Smooth muscle cell (in vitro differentiated cells): ENCODE measurements at regions not wholly inside any gene's neighbourhood (a gene's known extent, or its start where the extent isn't known, plus 50 kb on each side); places are given as distances from the start of the nearest gene placed in this dataset.
"Not testable (repeated sequence)": the region's sequence is repeated elsewhere in the genome, so short reads cannot be mapped to it uniquely, and the experiment has no call there.

Source experiments
- DNase-seq: peaks from one replicate; lab custom pipeline; 2025; ENCODE audit not compliant: unreplicated experiment; lab: John Stamatoyannopoulos, UW
- H2AFZ ChIP-seq: fragments of 200-600 bp; sonication (generic); 2 replicates; pipeline ENCODE4 v1.6.0; 2016; ENCODE audit warnings: antibody characterized with exemption, low read depth, mild to moderate bottlenecking
- H3F3A ChIP-seq: fragments of 200-600 bp; sonication (generic); 2 replicates; pipeline ENCODE4 v1.6.0; 2017; ENCODE audit warnings: antibody characterized with exemption, low read depth
- H3K27ac ChIP-seq: fragments of 200-600 bp; sonication (generic); 2 replicates; pipeline ENCODE4 v1.5.1; 2016; ENCODE audit warnings: low read depth, mild to moderate bottlenecking
- H3K27me3 ChIP-seq: fragments of 200-600 bp; sonication (generic); 2 replicates; pipeline ENCODE4 v1.6.1; 2016; ENCODE audit warnings: low read depth, mild to moderate bottlenecking
- H3K36me3 ChIP-seq: fragments of 200-600 bp; sonication (generic); 2 replicates; pipeline ENCODE4 v1.5.1; 2016; ENCODE audit warnings: low read depth
- H3K4me1 ChIP-seq: fragments of 200-600 bp; sonication (generic); 2 replicates; pipeline ENCODE4 v1.5.1; 2016; ENCODE audit warnings: low read depth
- H3K4me2 ChIP-seq: fragments of 200-600 bp; sonication (generic); 2 replicates; pipeline ENCODE4 v1.6.0; 2016; ENCODE audit warnings: mild to moderate bottlenecking
- H3K4me3 ChIP-seq: fragments of 200-600 bp; sonication (generic); 2 replicates; pipeline ENCODE4 v1.5.1; 2016; ENCODE audit warnings: mild to moderate bottlenecking
- H3K79me2 ChIP-seq: fragments of 200-600 bp; sonication (generic); 2 replicates; pipeline ENCODE4 v1.6.0; 2016; ENCODE audit warnings: low read depth, mild to moderate bottlenecking
- H3K9ac ChIP-seq: fragments of 200-600 bp; sonication (generic); 2 replicates; pipeline ENCODE4 v1.6.0; 2016; ENCODE audit warnings: low read depth
- H3K9me3 ChIP-seq: fragments of 200-600 bp; sonication (generic); replicated peaks from 2 replicates; pipeline ENCODE4 v1.5.1; 2016; ENCODE audit warnings: low read depth
- H4K20me1 ChIP-seq: fragments of 200-600 bp; sonication (generic); 2 replicates; pipeline ENCODE4 v1.6.0; 2016; ENCODE audit warnings: low read depth
- WGBS: methylation state at CpG from one replicate; pipeline ENCODE4 v1.1.7; 2016; ENCODE audit warnings: low lambda C conversion rate; 5-methylcytosine and 5-hydroxymethylcytosine counted together
- TF ChIP-seq, protein P1 (sequence below): fragments of 200-600 bp; sonication (generic); IDR thresholded peaks from 2 replicates; pipeline ENCODE4 v1.5.1; 2017; ENCODE audit warnings: borderline replicate concordance, mild to moderate bottlenecking, antibody characterized with exemption; ENCODE audit not compliant: insufficient read depth, poor library complexity, severe bottlenecking

DNA sequence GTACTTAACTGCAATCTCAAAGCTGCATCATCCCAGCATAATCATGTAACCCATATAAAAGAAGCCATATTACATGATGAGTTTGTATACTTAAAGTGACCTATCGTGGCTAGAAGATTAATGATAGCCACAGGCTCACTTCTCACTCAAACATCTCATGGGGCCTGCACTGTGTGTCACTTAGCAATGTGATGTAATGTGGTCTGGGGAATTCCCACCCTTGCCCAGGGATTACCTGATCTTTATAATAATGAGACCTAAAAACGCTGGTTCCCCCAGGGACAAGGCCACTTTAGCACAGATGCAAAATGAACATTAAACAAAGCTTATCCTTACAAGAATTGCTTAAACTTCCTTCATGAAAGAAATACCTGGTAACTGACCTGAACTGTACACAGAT is 427.1 kb upstream of the CNTNAP5 start:
- H3F3A ChIP-seq, result no peaks in the 10 kb centered on the region
- TF ChIP-seq, protein P1, sequence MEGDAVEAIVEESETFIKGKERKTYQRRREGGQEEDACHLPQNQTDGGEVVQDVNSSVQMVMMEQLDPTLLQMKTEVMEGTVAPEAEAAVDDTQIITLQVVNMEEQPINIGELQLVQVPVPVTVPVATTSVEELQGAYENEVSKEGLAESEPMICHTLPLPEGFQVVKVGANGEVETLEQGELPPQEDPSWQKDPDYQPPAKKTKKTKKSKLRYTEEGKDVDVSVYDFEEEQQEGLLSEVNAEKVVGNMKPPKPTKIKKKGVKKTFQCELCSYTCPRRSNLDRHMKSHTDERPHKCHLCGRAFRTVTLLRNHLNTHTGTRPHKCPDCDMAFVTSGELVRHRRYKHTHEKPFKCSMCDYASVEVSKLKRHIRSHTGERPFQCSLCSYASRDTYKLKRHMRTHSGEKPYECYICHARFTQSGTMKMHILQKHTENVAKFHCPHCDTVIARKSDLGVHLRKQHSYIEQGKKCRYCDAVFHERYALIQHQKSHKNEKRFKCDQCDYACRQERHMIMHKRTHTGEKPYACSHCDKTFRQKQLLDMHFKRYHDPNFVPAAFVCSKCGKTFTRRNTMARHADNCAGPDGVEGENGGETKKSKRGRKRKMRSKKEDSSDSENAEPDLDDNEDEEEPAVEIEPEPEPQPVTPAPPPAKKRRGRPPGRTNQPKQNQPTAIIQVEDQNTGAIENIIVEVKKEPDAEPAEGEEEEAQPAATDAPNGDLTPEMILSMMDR, result no peak

DNA sequence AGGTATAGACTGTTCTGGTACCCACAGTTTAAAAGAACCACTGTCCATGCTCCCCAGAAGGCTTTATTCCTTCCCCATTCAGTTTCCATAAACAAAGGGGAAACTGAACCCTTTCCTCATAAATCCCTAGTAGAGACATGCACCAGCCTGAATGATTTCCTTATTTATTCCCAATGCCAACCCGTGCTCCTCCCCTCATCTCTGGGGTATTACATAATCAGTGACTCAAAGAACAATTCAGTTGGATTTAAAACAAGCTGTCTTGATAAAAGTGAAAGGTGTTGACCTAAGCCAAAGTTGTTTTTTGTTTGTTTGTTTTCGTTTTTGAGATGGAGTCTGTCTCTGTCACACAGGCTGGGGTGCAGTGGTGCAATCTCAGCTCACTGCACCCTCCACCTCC is 418.5 kb upstream of the CNTNAP5 start:
- H3K27ac ChIP-seq, result no peak overlapping the region
- no peaks in the 10 kb centered on the region for H3K36me3 ChIP-seq
- H3K9me3 ChIP-seq, result no peaks in the 10 kb centered on the region

More for the DNA sequence above, 427.1 kb upstream of the CNTNAP5 start:
- WGBS, result 91% methylated on average over 2 of the region's 2 CpGs
- no peak overlapping the region for H2AFZ ChIP-seq
- no peaks in the 10 kb centered on the region for H4K20me1 ChIP-seq
- H3K9ac ChIP-seq, result no peak overlapping the region
- H3K4me3 ChIP-seq, result no peak overlapping the region
- no peaks in the 10 kb centered on the region for H3K27me3 ChIP-seq
- no peak overlapping the region for H3K4me2 ChIP-seq
- DNase-seq, result no peak
- no peaks in the 10 kb centered on the region for H3K79me2 ChIP-seq
- no peaks in the 10 kb centered on the region for H3K36me3 ChIP-seq
- no peak overlapping the region for H3K27ac ChIP-seq
- no peaks in the 10 kb centered on the region for H3K9me3 ChIP-seq
- no peaks in the 10 kb centered on the region for H3K4me1 ChIP-seq

DNA sequence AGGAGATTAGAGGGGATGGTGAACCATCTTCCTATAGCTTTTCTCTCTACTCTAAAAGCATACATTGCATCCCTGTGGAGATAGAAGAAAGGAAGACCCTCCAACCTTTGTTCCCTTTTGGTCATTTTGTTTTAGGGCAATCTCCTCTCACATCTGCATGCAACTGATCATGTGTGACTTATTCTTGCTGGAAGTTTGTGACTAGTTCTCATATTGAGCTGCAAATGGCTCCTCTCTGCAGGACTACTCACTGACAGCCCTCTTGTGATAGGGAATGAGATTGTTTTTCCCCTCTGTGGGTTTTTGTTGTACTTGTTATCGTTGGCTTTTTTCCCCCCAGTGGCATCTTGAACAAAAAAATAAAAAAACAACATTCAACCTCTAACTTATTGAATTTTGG is 416.0 kb upstream of the CNTNAP5 start:
- Histone ChIP-seq H4K20me1 (no peaks in the 10 kb centered on the region), H3K9ac (no peak overlapping the region), H3K27me3 (no peaks in the 10 kb centered on the region), H3K79me2 (no peaks in the 10 kb centered on the region), H3F3A (no peaks in the 10 kb centered on the region), H3K36me3 (no peaks in the 10 kb centered on the region), H3K4me3 (no peak overlapping the region), H3K4me1 (no peaks in the 10 kb centered on the region), H3K4me2 (no peak overlapping the region), H2AFZ (no peak overlapping the region), H3K27ac (no peak overlapping the region), H3K9me3 (no peaks in the 10 kb centered on the region)
- TF ChIP-seq, protein P1, result no peak
- DNase-seq, result no peak
- WGBS, result 75% methylated on average over 1 of the region's 1 CpG

More for the DNA sequence above, 418.5 kb upstream of the CNTNAP5 start:
- no peak for DNase-seq
- Histone ChIP-seq H3K27me3 (no peaks in the 10 kb centered on the region), H3K79me2 (no peaks in the 10 kb centered on the region), H3K9ac (no peak overlapping the region), H2AFZ (no peak overlapping the region), H3K4me3 (no peak overlapping the region), H3K4me1 (no peaks in the 10 kb centered on the region), H3F3A (no peaks in the 10 kb centered on the region), H3K4me2 (no peak overlapping the region), H4K20me1 (no peaks in the 10 kb centered on the region)
- TF ChIP-seq, protein P1, result no peak
- WGBS, result 82% methylated on average over 2 of the region's 2 CpGs

DNA sequence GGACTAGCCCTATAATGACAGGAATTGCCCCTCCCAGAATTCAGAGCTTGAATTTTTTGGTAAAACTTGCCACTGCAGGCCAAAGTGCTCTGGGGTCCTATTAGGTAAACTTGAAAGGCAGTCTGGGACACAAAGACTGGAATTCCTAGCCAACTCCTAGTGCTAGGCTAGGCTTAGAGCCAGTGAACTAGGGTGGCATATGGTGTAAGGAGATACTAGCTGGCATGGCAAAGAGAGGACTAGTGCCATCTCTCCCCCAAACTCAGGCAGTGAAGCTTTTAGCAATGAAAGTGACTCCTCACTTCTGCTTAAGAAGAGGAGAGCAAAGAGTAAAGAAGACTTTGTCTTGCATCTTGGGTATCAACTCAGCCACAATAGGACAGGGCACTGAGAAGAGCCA is 410.5 kb upstream of the CNTNAP5 start:
- Histone ChIP-seq H3K79me2 (no peaks in the 10 kb centered on the region), H3F3A (no peaks in the 10 kb centered on the region), H3K36me3 (no peaks in the 10 kb centered on the region), H3K9me3 (peaks cover 4% of the 10 kb centered on the region), H3K4me2 (no peak overlapping the region), H3K4me3 (no peak overlapping the region), H3K27me3 (no peaks in the 10 kb centered on the region), H3K4me1 (no peaks in the 10 kb centered on the region), H3K27ac (no peak overlapping the region), H4K20me1 (no peaks in the 10 kb centered on the region), H2AFZ (no peak overlapping the region), H3K9ac (no peak overlapping the region)
- TF ChIP-seq, protein P1, result no peak
- DNase-seq, result no peak

DNA sequence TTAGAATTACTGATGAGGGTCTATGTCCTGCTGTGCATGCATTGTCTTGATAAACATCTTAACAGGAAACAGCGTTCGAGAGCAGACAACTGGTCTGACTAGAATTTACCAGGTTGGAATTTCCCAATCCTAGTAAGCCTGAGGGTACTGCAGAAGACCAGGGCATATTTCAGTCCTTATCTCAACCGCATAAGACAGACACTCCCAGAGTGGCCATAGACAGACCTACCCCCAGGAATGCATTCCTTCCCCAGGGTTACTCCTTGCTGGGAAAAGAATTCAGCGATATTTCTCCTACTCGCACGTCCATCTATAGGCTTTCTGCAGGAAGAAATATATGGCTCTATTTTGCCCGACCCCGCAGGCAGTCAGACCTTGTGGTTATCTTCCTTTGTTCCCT is 406.4 kb upstream of the CNTNAP5 start:
- H2AFZ ChIP-seq, H3K36me3 ChIP-seq, H3K4me3 ChIP-seq, DNase-seq, H3K27ac ChIP-seq, H3K4me2 ChIP-seq, H3K4me1 ChIP-seq, H3K9ac ChIP-seq, H3K9me3 ChIP-seq, H4K20me1 ChIP-seq, H3F3A ChIP-seq, H3K79me2 ChIP-seq, H3K27me3 ChIP-seq: not testable (repeated sequence)
- 70% methylated on average over 8 of the region's 8 CpGs for WGBS
